K562 (cell line): ENCODE measurements at regions not wholly inside any gene's neighbourhood (a gene's known extent, or its start where the extent isn't known, plus 50 kb on each side); places are given as distances from the start of the nearest gene placed in this dataset.

Experiments
- ARID2 ChIP-seq: fragments of 450-650 bp; IDR thresholded peaks from 2 replicates; pipeline ENCODE4 v1.6.1; 2017; ENCODE audit warnings: antibody characterized with exemption, mild to moderate bottlenecking
- DEAF1 ChIP-seq: fragments of 450-650 bp; formaldehyde crosslinking; IDR thresholded peaks from 2 replicates; pipeline ENCODE4 v1.4.0; 2020; ENCODE audit warnings: mild to moderate bottlenecking, moderate library complexity
- DPF2 ChIP-seq: fragments of 450-650 bp; IDR thresholded peaks from 2 replicates; pipeline ENCODE4 v1.6.1; 2016
- ELF4 ChIP-seq: fragments of 450-650 bp; formaldehyde crosslinking; IDR thresholded peaks from 2 replicates; pipeline ENCODE4 v1.4.0; 2022; ENCODE audit warnings: missing genetic modification characterization
- NR1H2 ChIP-seq: sonication (generic); formaldehyde crosslinking; IDR thresholded peaks from 2 replicates; pipeline ENCODE4 v1.4.0; 2020; ENCODE audit warnings: mild to moderate bottlenecking, missing genetic modification reagents
- PHF20 ChIP-seq: fragments of 450-650 bp; IDR thresholded peaks from 2 replicates; pipeline ENCODE4 v1.6.1; 2018; ENCODE audit not compliant: partially characterized antibody
- RAD21 ChIP-seq, 2 experiments: fragments of 250-450 bp in 1 of 2; fragments of 450-650 bp in 1 of 2; sonication (Bioruptor Pico) in 1 of 2; formaldehyde crosslinking in 1 of 2; IDR thresholded peaks in 1 of 2; conservative IDR thresholded peaks in 1 of 2; 2 replicates each; pipeline versions ENCODE4 v1.4.0 to v1.8.0; 2020 to 2022; ENCODE audit warnings: mild to moderate bottlenecking in 2 of 2, moderate library complexity in 1 of 2
- RFX1 ChIP-seq: fragments of 450-650 bp; IDR thresholded peaks from 2 replicates; pipeline ENCODE4 v1.6.1; 2016; ENCODE audit warnings: mild to moderate bottlenecking, moderate library complexity
- SPI1 ChIP-seq: IDR thresholded peaks from 2 replicates; pipeline ENCODE4 v1.6.1; 2011; ENCODE audit warnings: low read depth, low read length, control low read depth, borderline replicate concordance
- SREBF2 ChIP-seq: sonication (generic); formaldehyde crosslinking; IDR thresholded peaks from 2 replicates; pipeline ENCODE4 v1.4.0; 2020; ENCODE audit warnings: mild to moderate bottlenecking, missing genetic modification reagents
- TAL1 ChIP-seq: fragments of 450-650 bp; IDR thresholded peaks from 2 replicates; pipeline ENCODE4 v1.6.1; 2016; ENCODE audit warnings: mild to moderate bottlenecking
- TFAP4 ChIP-seq: sonication (generic); formaldehyde crosslinking; IDR thresholded peaks from 2 replicates; pipeline ENCODE4 v1.8.0; 2022; ENCODE audit warnings: missing genetic modification reagents, mild to moderate bottlenecking, moderate library complexity, borderline replicate concordance
- TFE3 ChIP-seq: fragments of 450-650 bp; formaldehyde crosslinking; IDR thresholded peaks from 2 replicates; pipeline ENCODE4 v1.4.0; 2020; ENCODE audit warnings: mild to moderate bottlenecking, mixed read lengths
- VEZF1 ChIP-seq: fragments of 200-800 bp; sonication (Bioruptor generic); IDR thresholded peaks from 2 replicates; pipeline ENCODE4 v1.6.1; 2017; ENCODE audit warnings: missing genetic modification characterization, missing compliant biosample characterization
- ZBTB26 ChIP-seq: fragments of 450-650 bp; formaldehyde crosslinking; IDR thresholded peaks from 2 replicates; pipeline ENCODE4 v1.4.0; 2022; ENCODE audit warnings: missing genetic modification characterization
- ZNF232 ChIP-seq: sonication (generic); formaldehyde crosslinking; IDR thresholded peaks from 2 replicates; pipeline ENCODE4 v1.8.0; 2022; ENCODE audit warnings: mild to moderate bottlenecking, missing genetic modification reagents
- TF ChIP-seq, protein P1 (sequence below): fragments of 450-650 bp; IDR thresholded peaks from 2 replicates; pipeline ENCODE4 v1.6.1; 2016
- TF ChIP-seq, protein P2 (sequence below): fragments of 250-450 bp; sonication (Bioruptor Pico); IDR thresholded peaks from 2 replicates; pipeline ENCODE4 v1.9.0; 2021; ENCODE audit warnings: mild to moderate bottlenecking

DNA sequence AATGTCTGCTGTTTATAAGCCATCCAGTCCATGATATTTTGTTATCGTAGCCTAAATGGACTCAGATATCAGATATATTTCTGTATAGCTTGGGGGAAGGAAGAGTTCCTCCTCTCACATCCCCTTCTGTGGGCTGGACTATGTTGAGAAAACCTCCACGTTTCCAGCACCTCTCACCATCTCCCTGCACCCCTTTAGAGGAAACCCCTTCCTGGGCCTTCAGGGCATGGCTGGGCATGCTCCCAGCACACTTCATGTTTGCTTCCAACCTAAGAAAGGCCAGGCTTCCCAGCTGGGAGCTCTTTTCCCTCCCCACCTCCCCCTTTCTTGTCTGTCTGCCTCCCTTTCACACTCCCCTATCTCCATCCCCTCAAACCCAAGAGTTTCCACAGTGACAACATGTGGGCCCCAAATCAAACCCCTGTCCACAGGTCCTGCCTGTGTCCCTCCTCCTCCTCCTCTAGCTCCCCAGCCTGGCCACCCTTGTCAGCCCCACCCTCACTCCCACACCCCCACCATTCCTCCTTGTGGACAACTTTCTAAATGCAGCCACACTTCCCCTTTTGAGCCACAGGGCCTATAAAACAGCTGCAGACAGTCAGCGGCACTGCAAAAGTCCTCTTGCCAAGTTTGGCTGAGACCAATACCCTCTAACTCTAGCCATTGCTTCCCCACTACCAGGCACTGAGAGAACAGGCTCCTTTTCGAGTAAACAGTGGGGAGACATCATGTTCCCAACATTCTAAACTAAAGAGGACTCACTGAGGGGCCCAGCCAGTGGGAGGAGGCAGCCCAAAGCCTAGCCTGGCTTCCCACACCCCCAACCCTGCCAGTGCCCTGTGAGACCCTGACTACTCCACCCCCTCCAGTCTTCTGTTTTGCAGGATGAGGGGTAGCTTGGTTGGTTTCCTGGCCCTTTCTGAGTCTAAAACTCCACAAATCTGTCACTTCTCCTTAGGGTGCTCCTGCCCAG, 120.5 kb downstream of the ZFP36L2 start (continued):
- TF ChIP-seq, protein P1, sequence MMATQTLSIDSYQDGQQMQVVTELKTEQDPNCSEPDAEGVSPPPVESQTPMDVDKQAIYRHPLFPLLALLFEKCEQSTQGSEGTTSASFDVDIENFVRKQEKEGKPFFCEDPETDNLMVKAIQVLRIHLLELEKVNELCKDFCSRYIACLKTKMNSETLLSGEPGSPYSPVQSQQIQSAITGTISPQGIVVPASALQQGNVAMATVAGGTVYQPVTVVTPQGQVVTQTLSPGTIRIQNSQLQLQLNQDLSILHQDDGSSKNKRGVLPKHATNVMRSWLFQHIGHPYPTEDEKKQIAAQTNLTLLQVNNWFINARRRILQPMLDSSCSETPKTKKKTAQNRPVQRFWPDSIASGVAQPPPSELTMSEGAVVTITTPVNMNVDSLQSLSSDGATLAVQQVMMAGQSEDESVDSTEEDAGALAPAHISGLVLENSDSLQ, result 0 out of 2 replicates have a peak, but pooled peaks have one; percentile 28
- TF ChIP-seq PHF20 (peak; percentile 14), RFX1 (no peak), DPF2 (peak; percentile 37; the same call in 1 of the 2 replicates), TFE3 (CRISPR knock-in tag) (no peak), ARID2 (0 out of 2 replicates have a peak, but pooled peaks have one; percentile 8), DEAF1 (CRISPR knock-in tag) (peak; percentile 37; the same call in 1 of the 2 replicates), TFAP4 (CRISPR knock-in tag) (peak; percentile 81), ELF4 (CRISPR knock-in tag) (0 out of 2 replicates have a peak, but pooled peaks have one; percentile 17), TAL1 (0 out of 2 replicates have a peak, but pooled peaks have one; percentile 3), ZBTB26 (peak; percentile 76; the same call in 1 of the 2 replicates), NR1H2 (CRISPR knock-in tag) (no peak), SPI1 (peak; percentile 99), ZNF232 (CRISPR knock-in tag) (no peak), SREBF2 (CRISPR knock-in tag) (no peak), RAD21 (CRISPR knock-in tag; conservative IDR thresholded peaks at IDR 0.05 in 1 of 2, IDR thresholded peaks at IDR 0.05 in 1 of 2) (peak; percentile 60 to 67), VEZF1 (CRISPR knock-in tag) (peak; percentile 86)
- TF ChIP-seq, protein P2, sequence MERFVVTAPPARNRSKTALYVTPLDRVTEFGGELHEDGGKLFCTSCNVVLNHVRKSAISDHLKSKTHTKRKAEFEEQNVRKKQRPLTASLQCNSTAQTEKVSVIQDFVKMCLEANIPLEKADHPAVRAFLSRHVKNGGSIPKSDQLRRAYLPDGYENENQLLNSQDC (CRISPR knock-in tag), result no peak
